ENCODE measurements at regions not wholly inside any gene's neighbourhood (a gene's known extent, or its start where the extent isn't known, plus 50 kb on each side); places are given as distances from the start of the nearest gene placed in this dataset.

- no peaks in the 10 kb centered on the region for H3K36me3 ChIP-seq
- no peak for TF ChIP-seq CTCF (IDR thresholded peaks at IDR 0.05; ENCODE audit: low read depth, low read length)
- no peak for DNase-seq
- peaks cover 12% of the 10 kb centered on the region for H3K27me3 ChIP-seq (ENCODE audit: insufficient read depth, low read depth, severe bottlenecking)
- H3K27ac ChIP-seq = no peak overlapping the region
- no peaks in the 10 kb centered on the region for H3K9me3 ChIP-seq (ENCODE audit: severe bottlenecking)
- H3K4me3 ChIP-seq (ENCODE audit: low read depth, low read length) = no peak overlapping the region
Measured at GRCh38 chr12:114735680-114736374, 51.9 kb upstream of the TBX3 start.

GRCh38 chr12:114735011-114735410, 51.0 kb upstream of the TBX3 start:
- no peak for TF ChIP-seq CTCF (IDR thresholded peaks at IDR 0.05; ENCODE audit: low read depth, low read length)
- DNase-seq = no peak

GRCh38 chr12:114733919-114734318, 49.9 kb upstream of the TBX3 start:
- TF ChIP-seq CTCF (IDR thresholded peaks at IDR 0.05; ENCODE audit: low read depth, low read length) = no peak
- Histone ChIP-seq H3K36me3 (no peaks in the 10 kb centered on the region), H3K9me3 (ENCODE audit: severe bottlenecking) (no peaks in the 10 kb centered on the region), H3K4me3 (ENCODE audit: low read depth, low read length) (no peak overlapping the region), H3K27me3 (ENCODE audit: insufficient read depth, low read depth, severe bottlenecking) (peaks cover 12% of the 10 kb centered on the region), H3K27ac (no peak overlapping the region)
- DNase-seq = no peak

More at GRCh38 chr12:114735011-114735410, 51.0 kb upstream of the TBX3 start:
- H3K27me3 ChIP-seq (ENCODE audit: insufficient read depth, low read depth, severe bottlenecking) = peaks cover 12% of the 10 kb centered on the region
- H3K36me3 ChIP-seq = no peaks in the 10 kb centered on the region
- no peak overlapping the region for H3K4me3 ChIP-seq (ENCODE audit: low read depth, low read length)
- no peaks in the 10 kb centered on the region for H3K9me3 ChIP-seq (ENCODE audit: severe bottlenecking)
- H3K27ac ChIP-seq = no peak overlapping the region

All from WERI-Rb-1 (cell line).